Ascending aorta (tissue), 2 donors: ENCODE measurements at regions not wholly inside any gene's neighbourhood (a gene's known extent, or its start where the extent isn't known, plus 50 kb on each side); places are given as distances from the start of the nearest gene placed in this dataset.
A peak's percentile ranks its signal among the peaks of the same experiment; 100 is the strongest.

ENCODE experiments used
- DNase-seq, 2 donors: peaks; one replicate each; pipeline ENCODE4 v3.0.0-alpha.2; 2019; ENCODE audit warnings: low spot score in 2 of 2
- H3K27ac ChIP-seq, 2 donors: fragments of 200-600 bp; sonication (generic); one replicate each; pipeline ENCODE4 v1.5.1; 2016 to 2017; ENCODE audit warnings: mild to moderate bottlenecking in 1 of 2
- H3K27me3 ChIP-seq: fragments of 200-600 bp; sonication (generic); one replicate; pipeline ENCODE4 v1.5.1; 2017
- H3K36me3 ChIP-seq, 2 donors: fragments of 200-600 bp; sonication (generic); one replicate each; pipeline ENCODE4 v1.5.1; 2016
- H3K4me1 ChIP-seq, 2 donors: fragments of 200-600 bp; sonication (generic); one replicate each; pipeline ENCODE4 v1.5.1; 2016 to 2017; ENCODE audit warnings: mild to moderate bottlenecking in 1 of 2
- H3K4me3 ChIP-seq, 2 donors: fragments of 200-600 bp; sonication (generic); one replicate each; pipeline ENCODE4 v1.5.1; 2016 to 2017; ENCODE audit warnings: mild to moderate bottlenecking in 1 of 2
- H3K9me3 ChIP-seq, 2 donors: fragments of 200-600 bp; sonication (generic); one replicate each; pipeline ENCODE4 v1.5.1; 2016
- CTCF ChIP-seq, 3 experiments: fragments of 200-600 bp in 2 of 3; fragments of 450-650 bp in 1 of 3; sonication (generic) in 2 of 3; IDR thresholded peaks; one replicate each; pipeline ENCODE4 v1.5.1; 2016 to 2019; ENCODE audit warnings: antibody characterized with exemption in 3 of 3, mild to moderate bottlenecking in 1 of 3, moderate library complexity in 1 of 3
- intact Hi-C: fragments of 100-400 bp; cut with DNase I; formaldehyde crosslinking; loops from one replicate; pipeline ENCODE4 v1.15.1; 2023

DNA sequence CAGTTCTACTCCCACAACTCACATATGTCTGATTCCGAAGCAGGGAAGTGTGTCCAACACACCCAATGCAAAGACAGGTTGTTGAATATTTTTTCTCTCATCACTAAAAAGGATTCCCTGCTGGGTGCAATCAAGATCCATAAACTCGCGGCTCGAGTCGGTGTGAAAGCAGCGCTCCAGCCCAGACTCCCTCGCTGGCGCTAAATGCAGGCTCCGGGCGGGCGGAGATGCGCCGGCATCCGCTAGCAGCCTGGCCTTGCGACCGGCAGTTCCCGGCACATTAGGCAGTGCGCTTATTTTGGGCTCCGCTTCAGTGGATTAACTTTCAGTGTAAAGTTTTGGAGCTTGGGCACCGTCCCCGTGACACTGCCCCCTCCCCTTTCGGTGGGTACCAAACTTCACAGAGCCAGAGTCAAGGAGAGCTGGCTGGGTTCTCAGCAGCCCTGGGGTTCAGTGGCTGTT is 87.7 kb upstream of the POU3F1 start:
- no peak for TF ChIP-seq CTCF (IDR thresholded peaks at IDR 0.05)
- no peak overlapping the region for H3K27ac ChIP-seq

DNA sequence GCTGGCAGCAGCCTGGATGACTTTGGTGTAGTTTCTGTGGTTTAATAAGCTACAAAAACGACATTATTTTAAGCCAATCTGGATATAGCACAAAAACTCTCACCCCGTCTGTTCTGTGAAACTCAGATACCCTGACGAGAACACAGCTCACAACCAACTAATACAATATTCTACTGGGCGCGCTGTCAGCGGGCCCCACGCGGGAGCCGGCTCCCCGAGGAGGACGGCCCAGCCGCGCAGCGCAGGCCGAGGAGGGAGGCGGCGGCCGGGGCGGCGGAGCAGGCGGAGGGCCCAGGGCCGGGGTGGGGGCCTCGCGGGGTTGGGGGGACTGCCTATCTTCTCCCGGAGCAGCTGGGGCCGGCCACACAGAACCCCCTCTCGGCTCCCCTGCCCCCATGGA is 87.2 kb upstream of the POU3F1 start:
- no peak for DNase-seq
- no peaks in the 10 kb centered on the region for H3K27me3 ChIP-seq
- TF ChIP-seq CTCF (IDR thresholded peaks at IDR 0.05) = no peak
- no peaks in the 10 kb centered on the region for H3K9me3 ChIP-seq
- peak overlapping the region in 1 of 2 donors; percentile 45 for H3K4me3 ChIP-seq
- H3K27ac ChIP-seq = no peak overlapping the region
- peaks cover 0 to 5% of the 10 kb centered on the region in 2 donors for H3K4me1 ChIP-seq
- H3K36me3 ChIP-seq = no peaks in the 10 kb centered on the region
- intact Hi-C loops = no loop called here

More for the DNA sequence above, 87.7 kb upstream of the POU3F1 start:
- no peaks in the 10 kb centered on the region for H3K9me3 ChIP-seq
- peak overlapping the region in 1 of 2 donors; percentile 45 for H3K4me3 ChIP-seq
- H3K36me3 ChIP-seq = no peaks in the 10 kb centered on the region
- H3K4me1 ChIP-seq = peaks cover 0 to 11% of the 10 kb centered on the region in 2 donors
- intact Hi-C loops = no loop called here
- DNase-seq = no peak
- no peaks in the 10 kb centered on the region for H3K27me3 ChIP-seq

DNA sequence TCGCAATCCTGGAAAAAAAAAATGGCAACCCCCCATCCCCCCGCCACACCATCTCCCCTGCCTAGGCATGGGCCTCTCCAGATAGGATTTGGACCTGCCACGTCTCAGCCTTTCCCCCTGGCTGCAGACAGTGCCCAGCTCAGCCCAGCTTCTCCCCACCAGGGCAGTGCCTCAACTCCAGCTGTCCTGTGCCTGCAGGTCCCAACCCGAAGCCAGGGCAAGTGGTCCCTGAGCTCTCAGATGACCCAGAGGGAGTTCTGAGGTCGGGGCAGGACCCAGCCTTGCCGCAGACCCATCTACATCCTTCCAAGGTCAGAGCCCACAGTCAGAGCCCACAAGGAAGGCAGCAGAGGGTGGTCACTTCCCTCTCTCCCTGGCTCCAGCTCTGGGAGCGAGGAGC is 86.7 kb upstream of the POU3F1 start:
- H3K9me3 ChIP-seq = no peaks in the 10 kb centered on the region
- no peak overlapping the region for H3K27ac ChIP-seq
- DNase-seq = no peak
- H3K36me3 ChIP-seq = no peaks in the 10 kb centered on the region
- H3K27me3 ChIP-seq = no peaks in the 10 kb centered on the region
- TF ChIP-seq CTCF (IDR thresholded peaks at IDR 0.05) = no peak
- intact Hi-C loops = no loop called here
- no peak overlapping the region for H3K4me3 ChIP-seq
- H3K4me1 ChIP-seq = peaks cover 0 to 2% of the 10 kb centered on the region in 2 donors

GRCh38 chr1:38132681-38133080 is 86.1 kb upstream of the POU3F1 start:
- intact Hi-C loops = no loop called here

DNA sequence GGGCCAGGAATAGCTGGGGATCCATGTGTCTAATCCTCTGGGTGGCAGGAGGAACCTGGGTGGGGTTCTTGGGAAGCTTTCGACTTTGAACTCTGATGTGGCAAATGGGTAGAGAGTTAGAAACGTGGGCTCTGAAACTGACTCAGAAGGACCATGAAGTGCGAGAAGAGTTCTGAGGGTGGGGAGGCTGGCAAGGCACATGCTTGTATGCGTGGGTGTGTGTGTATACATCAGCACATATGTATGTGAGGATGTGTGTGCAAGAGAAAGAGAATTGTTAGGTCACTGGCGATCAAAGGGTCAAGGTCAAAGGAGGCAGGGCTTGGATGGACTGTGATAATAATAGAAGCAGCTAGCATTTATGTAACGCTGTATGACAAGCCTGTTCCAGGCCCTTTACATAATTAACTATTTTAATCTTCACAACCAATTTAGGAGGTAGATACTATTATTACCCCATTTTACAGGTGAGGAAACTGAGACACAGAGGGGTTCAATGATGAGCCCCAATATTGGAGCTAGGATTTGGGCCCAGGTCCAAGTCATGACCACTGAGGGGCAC is 84.5 kb upstream of the POU3F1 start:
- intact Hi-C loops = no loop called here
- TF ChIP-seq CTCF (IDR thresholded peaks at IDR 0.05) = no peak
- H3K27ac ChIP-seq = no peak overlapping the region
- H3K36me3 ChIP-seq = no peaks in the 10 kb centered on the region
- no peaks in the 10 kb centered on the region for H3K4me1 ChIP-seq
- DNase-seq = no peak
- H3K4me3 ChIP-seq = no peak overlapping the region
- no peaks in the 10 kb centered on the region for H3K9me3 ChIP-seq
- H3K27me3 ChIP-seq = no peaks in the 10 kb centered on the region

More at GRCh38 chr1:38132681-38133080, 86.1 kb upstream of the POU3F1 start:
- no peak for DNase-seq
- Histone ChIP-seq H3K27me3 (no peaks in the 10 kb centered on the region), H3K27ac (no peak overlapping the region), H3K36me3 (no peaks in the 10 kb centered on the region), H3K4me3 (no peak overlapping the region), H3K9me3 (no peaks in the 10 kb centered on the region), H3K4me1 (no peaks in the 10 kb centered on the region)
- TF ChIP-seq CTCF (IDR thresholded peaks at IDR 0.05) = no peak

DNA sequence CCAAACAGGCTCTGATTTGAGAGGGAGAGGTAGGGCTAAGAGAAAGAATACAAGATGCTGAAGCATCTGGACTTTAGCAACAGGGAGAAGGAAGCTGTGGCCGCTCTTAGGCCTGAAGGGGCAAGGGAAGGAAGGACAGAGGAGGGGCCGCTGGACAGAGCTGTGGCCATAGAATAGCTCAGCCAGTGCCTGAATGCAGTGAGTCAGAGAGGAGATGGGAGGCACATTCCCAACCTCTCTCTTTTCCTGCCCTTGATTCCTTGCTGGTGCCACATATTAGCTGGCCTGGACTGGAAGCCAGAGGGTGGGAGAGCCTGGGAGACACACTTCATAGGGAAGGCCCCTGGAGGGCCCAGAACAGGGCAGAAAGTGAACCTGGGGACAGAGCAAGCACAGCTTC is 83.4 kb upstream of the POU3F1 start:
- Histone ChIP-seq H3K4me3 (no peak overlapping the region), H3K27me3 (no peaks in the 10 kb centered on the region), H3K36me3 (no peaks in the 10 kb centered on the region), H3K27ac (no peak overlapping the region), H3K4me1 (no peaks in the 10 kb centered on the region), H3K9me3 (no peaks in the 10 kb centered on the region)
- intact Hi-C loops = no loop called here
- DNase-seq = no peak
- no peak for TF ChIP-seq CTCF (IDR thresholded peaks at IDR 0.05)
